A549 (cell line): ENCODE measurements at regions not wholly inside any gene's neighbourhood (a gene's known extent, or its start where the extent isn't known, plus 50 kb on each side); places are given as distances from the start of the nearest gene placed in this dataset.
"Not testable (repeated sequence)": the region's sequence is repeated elsewhere in the genome, so short reads cannot be mapped to it uniquely, and the experiment has no call there.

Experiments
- ATAC-seq, 2 experiments: fragments of 200-7000 bp in 1 of 2; fragments of >200 bp in 1 of 2; cut with Nextera tagmentation in 1 of 2; cut with Tn5 transposase in 1 of 2; 3 replicates each; pipeline versions ENCODE4 v1.8.0 to v1.9.1; 2018 to 2020; ENCODE audit warnings: mild to moderate bottlenecking in 1 of 2, moderate library complexity in 1 of 2
- CTCF ChIA-PET: fragments of 300-600 bp; sonication (Branson Sonifier 250); formaldehyde crosslinking; extraction: SDS; loops from one replicate; lab custom pipeline; 2021; ENCODE audit warnings: antibody characterized with exemption, inconsistent platforms; lab: Yijun Ruan, JAX
- POLR2A ChIA-PET: fragments of 350-600 bp; formaldehyde crosslinking; extraction: SDS; loops from one replicate; lab custom pipeline; 2021; ENCODE audit warnings: antibody characterized with exemption, inconsistent platforms; lab: Yijun Ruan, JAX
- DNase-seq, 2 experiments: peaks; one replicate each; pipeline versions ENCODE4 v3.0.0 to v3.0.0-alpha.2; 2011 to 2016; ENCODE audit warnings: low read depth in 1 of 2, low spot score in 1 of 2
- FAIRE-seq: peaks from 2 replicates; lab custom pipeline; 2011; peaks lifted over from hg19 to GRCh38; lab: Jason Lieb, UNC
- H3K27ac ChIP-seq, 2 experiments: fragments of >200 bp; sonication (Bioruptor Twin); formaldehyde crosslinking; 3 replicates each; pipeline ENCODE4 v1.5.1; 2016 to 2017
- H3K4me1 ChIP-seq: fragments of >200 bp; sonication (Bioruptor Twin); formaldehyde crosslinking; 3 replicates; pipeline ENCODE4 v1.6.1; 2016
- H3K4me2 ChIP-seq: fragments of >200 bp; sonication (Bioruptor Twin); formaldehyde crosslinking; 3 replicates; pipeline ENCODE4 v1.6.1; 2016
- H3K4me3 ChIP-seq: fragments of >200 bp; sonication (Bioruptor Twin); formaldehyde crosslinking; 3 replicates; pipeline ENCODE4 v1.5.1; 2016
- H3K9me3 ChIP-seq: fragments of >200 bp; sonication (Bioruptor Twin); formaldehyde crosslinking; 3 replicates; pipeline ENCODE4 v1.6.1; 2016
- CBX8 ChIP-seq: fragments of 200-600 bp; sonication (generic); IDR thresholded peaks from 2 replicates; pipeline ENCODE4 v1.6.1; 2016
- CHD4 ChIP-seq: fragments of 200-600 bp; sonication (generic); IDR thresholded peaks from 2 replicates; pipeline ENCODE4 v1.6.1; 2016; ENCODE audit warnings: antibody characterized with exemption, mild to moderate bottlenecking, borderline replicate concordance
- EHMT2 ChIP-seq: fragments of 200-600 bp; sonication (generic); IDR thresholded peaks from 2 replicates; pipeline ENCODE4 v1.6.1; 2016; ENCODE audit warnings: antibody characterized with exemption, low read depth, mild to moderate bottlenecking, moderate library complexity
- EP300 ChIP-seq, 2 experiments: fragments of >200 bp; sonication (Bioruptor Twin); formaldehyde crosslinking; IDR thresholded peaks; 2 replicates in 1 of 2; 3 replicates in 1 of 2; pipeline ENCODE4 v1.6.1; 2016 to 2017
- ESRRA ChIP-seq: fragments of 150-350 bp; IDR thresholded peaks from 2 replicates; pipeline ENCODE4 v1.6.1; 2014; ENCODE audit warnings: mild to moderate bottlenecking, low read length, borderline replicate concordance
- HOXB13 ChIP-seq: fragments of 250-450 bp; sonication (Bioruptor Pico); IDR thresholded peaks from 2 replicates; pipeline ENCODE4 v1.5.0; 2020; ENCODE audit warnings: low read depth, mild to moderate bottlenecking, moderate library complexity
- MAZ ChIP-seq: fragments of 150-350 bp; IDR thresholded peaks from 2 replicates; pipeline ENCODE4 v1.6.1; 2014; ENCODE audit warnings: antibody characterized with exemption, low read depth, low read length, borderline replicate concordance
- MYC ChIP-seq: IDR thresholded peaks from 2 replicates; pipeline ENCODE4 v1.6.1; 2012; ENCODE audit warnings: mild to moderate bottlenecking, inconsistent platforms, low read length, improper control_type of control experiment, borderline replicate concordance
- POLR2AphosphoS2 ChIP-seq: conservative IDR thresholded peaks from 2 replicates; pipeline ENCODE4 v1.6.1; 2012; ENCODE audit warnings: low read length, improper control_type of control experiment, inconsistent platforms
- ZNF302 ChIP-seq: fragments of 250-450 bp; sonication (Bioruptor Pico); IDR thresholded peaks from 2 replicates; pipeline ENCODE4 v1.9.0; 2021; ENCODE audit warnings: inconsistent platforms, mild to moderate bottlenecking, moderate library complexity
- WGBS: methylation state at CpG from one replicate; pipeline ENCODE4 v1.1.6; 2017; ENCODE audit errors: missing lambda C conversion rate; 5-methylcytosine and 5-hydroxymethylcytosine counted together
- TF ChIP-seq, protein P1 (sequence below): fragments of 450-650 bp; IDR thresholded peaks from 2 replicates; pipeline ENCODE4 v1.6.1; 2014; ENCODE audit warnings: antibody characterized with exemption
- TF ChIP-seq, protein P2 (sequence below): fragments of >200 bp; sonication (Bioruptor Twin); formaldehyde crosslinking; IDR thresholded peaks from 3 replicates; pipeline ENCODE4 v1.5.1; 2016
- TF ChIP-seq, protein P3 (sequence below): IDR thresholded peaks from 2 replicates; pipeline ENCODE4 v1.6.1; 2012

DNA sequence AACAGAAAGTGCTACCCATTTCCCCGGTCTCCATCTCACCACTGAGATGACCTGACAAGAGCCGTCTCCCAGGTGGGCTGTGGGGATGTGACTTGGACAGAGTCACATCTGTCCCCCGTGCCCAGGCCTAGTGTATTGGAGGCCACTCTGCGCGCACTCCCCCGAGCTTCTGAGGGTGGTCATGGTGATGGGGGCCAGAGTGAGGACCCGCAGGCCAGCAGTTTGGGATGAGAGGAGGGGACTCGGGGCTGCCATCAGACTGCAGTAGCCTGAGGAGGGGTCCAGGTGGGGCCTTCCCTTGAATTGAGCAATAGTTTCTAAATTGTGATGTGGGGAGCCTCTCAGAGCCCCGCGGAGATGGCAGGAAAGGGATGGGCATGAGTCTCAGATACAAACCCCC is 852.6 kb downstream of the TBC1D22A start:
- Histone ChIP-seq H3K4me3 (no peak overlapping the region), H3K4me1 (no peaks in the 10 kb centered on the region), H3K27ac (no peak overlapping the region), H3K9me3 (no peaks in the 10 kb centered on the region), H3K4me2 (no peak overlapping the region)
- CTCF ChIA-PET = no interaction called here
- FAIRE-seq (no peak), ATAC-seq (no peak), DNase-seq (no peak)
- POLR2A ChIA-PET = no interaction called here
- no peak for TF ChIP-seq EHMT2
- TF ChIP-seq, protein P1, sequence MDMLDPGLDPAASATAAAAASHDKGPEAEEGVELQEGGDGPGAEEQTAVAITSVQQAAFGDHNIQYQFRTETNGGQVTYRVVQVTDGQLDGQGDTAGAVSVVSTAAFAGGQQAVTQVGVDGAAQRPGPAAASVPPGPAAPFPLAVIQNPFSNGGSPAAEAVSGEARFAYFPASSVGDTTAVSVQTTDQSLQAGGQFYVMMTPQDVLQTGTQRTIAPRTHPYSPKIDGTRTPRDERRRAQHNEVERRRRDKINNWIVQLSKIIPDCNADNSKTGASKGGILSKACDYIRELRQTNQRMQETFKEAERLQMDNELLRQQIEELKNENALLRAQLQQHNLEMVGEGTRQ = no peak
- TF ChIP-seq EP300 (IDR thresholded peaks at IDR 0.05) = no peak
- TF ChIP-seq CBX8 = no peak
- no peak for TF ChIP-seq ESRRA
- TF ChIP-seq, protein P2, sequence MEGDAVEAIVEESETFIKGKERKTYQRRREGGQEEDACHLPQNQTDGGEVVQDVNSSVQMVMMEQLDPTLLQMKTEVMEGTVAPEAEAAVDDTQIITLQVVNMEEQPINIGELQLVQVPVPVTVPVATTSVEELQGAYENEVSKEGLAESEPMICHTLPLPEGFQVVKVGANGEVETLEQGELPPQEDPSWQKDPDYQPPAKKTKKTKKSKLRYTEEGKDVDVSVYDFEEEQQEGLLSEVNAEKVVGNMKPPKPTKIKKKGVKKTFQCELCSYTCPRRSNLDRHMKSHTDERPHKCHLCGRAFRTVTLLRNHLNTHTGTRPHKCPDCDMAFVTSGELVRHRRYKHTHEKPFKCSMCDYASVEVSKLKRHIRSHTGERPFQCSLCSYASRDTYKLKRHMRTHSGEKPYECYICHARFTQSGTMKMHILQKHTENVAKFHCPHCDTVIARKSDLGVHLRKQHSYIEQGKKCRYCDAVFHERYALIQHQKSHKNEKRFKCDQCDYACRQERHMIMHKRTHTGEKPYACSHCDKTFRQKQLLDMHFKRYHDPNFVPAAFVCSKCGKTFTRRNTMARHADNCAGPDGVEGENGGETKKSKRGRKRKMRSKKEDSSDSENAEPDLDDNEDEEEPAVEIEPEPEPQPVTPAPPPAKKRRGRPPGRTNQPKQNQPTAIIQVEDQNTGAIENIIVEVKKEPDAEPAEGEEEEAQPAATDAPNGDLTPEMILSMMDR = no peak
- no peak for TF ChIP-seq CHD4
- 27% methylated on average over 5 of the region's 10 CpGs for WGBS

DNA sequence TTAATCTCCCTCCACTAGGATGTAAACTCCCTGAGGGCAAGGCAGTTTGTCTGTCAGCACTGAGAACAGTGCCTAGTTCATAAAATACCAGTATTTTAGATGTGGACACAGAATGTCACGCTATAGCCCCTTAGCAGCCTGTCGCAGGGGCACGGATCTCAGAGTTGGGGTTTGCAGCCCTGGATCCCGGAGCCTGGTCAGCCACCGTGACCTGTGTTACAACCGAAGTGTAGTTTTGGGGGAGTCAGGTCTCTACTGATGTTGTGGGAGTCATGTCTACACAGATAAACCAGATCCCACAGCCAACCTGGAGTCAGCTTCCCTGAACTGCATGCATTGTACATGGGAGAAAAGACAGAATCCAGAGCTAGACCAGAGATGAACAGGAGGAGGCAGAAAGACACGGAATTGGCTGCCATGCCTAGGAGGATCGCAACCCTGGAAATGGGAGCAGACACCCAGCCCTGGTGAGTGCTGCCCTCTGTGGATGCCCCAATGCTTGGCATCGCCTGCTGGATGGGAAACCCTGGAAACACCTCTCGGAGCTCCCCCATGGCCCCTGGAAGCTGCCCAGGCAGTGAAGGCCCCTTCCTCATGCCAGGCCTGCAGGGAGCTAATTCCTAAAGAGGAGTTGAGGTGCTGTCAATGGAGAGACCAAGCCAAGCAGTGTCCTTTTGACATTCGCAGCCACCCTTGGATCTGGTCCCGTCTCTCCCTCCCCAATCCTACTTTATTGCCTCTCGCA is 851.3 kb downstream of the TBC1D22A start:
- Histone ChIP-seq H3K27ac (no peak overlapping the region), H3K4me3 (no peak overlapping the region), H3K9me3 (no peaks in the 10 kb centered on the region)
- POLR2A ChIA-PET = no interaction called here
- ATAC-seq = no peak; a peak in 1 of 6 replicates
- no peak for DNase-seq
- no peak for TF ChIP-seq ESRRA
- TF ChIP-seq EP300 (IDR thresholded peaks at IDR 0.05) = no peak
- TF ChIP-seq, protein P3, sequence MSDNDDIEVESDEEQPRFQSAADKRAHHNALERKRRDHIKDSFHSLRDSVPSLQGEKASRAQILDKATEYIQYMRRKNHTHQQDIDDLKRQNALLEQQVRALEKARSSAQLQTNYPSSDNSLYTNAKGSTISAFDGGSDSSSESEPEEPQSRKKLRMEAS = no peak
- TF ChIP-seq, protein P2 = no peak
- no peak for TF ChIP-seq ZNF302 (CRISPR knock-in tag)
- TF ChIP-seq POLR2AphosphoS2 = no peak
- TF ChIP-seq MYC = no peak
- no peak for TF ChIP-seq HOXB13 (CRISPR knock-in tag)
- TF ChIP-seq MAZ = no peak
- TF ChIP-seq, all 56 proteins: peak for 0
- no peak for FAIRE-seq
- CTCF ChIA-PET = interaction anchor here (0.6 kb wide), 1 partner anchor 181 kb away, joined by 3 read pairs; no protein-coding TSS in a partner anchor
- H3K4me2 ChIP-seq = no peak overlapping the region
- H3K4me1 ChIP-seq = no peaks in the 10 kb centered on the region
- 85% methylated on average over 6 of the region's 13 CpGs for WGBS

DNA sequence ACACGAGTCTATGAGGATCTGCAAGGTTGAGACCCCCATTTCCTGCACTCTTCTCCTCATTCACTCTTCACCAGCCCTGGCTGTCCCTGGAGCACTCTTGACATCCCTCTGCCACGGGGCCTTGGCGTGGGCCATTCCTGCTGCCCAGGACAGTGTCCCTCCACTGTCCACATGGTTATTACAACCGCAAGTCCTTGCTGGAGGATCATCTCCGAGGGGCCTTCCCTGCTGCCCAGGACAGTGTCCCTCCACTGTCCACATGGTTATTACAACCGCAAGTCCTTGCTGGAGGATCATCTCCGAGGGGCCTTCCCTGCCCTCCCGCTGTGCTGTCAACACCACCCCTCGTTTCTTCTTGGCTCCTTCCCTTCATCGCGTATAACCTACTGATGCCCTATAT is 850.7 kb downstream of the TBC1D22A start:
- DNase-seq, H3K4me1 ChIP-seq, H3K4me2 ChIP-seq, CTCF ChIA-PET, H3K27ac ChIP-seq, FAIRE-seq, H3K9me3 ChIP-seq, ATAC-seq, H3K4me3 ChIP-seq: not testable (repeated sequence)
- POLR2A ChIA-PET = interaction anchor here (0.6 kb wide), 1 partner anchor 829 kb away, joined by 3 read pairs; no protein-coding TSS in a partner anchor
- WGBS = 50% methylated on average over 11 of the region's 11 CpGs
